ENCODE measurements at regions not wholly inside any gene's neighbourhood (a gene's known extent, or its start where the extent isn't known, plus 50 kb on each side); places are given as distances from the start of the nearest gene placed in this dataset.
"Not testable (repeated sequence)": the region's sequence is repeated elsewhere in the genome, so short reads cannot be mapped to it uniquely, and the experiment has no call there.

- DNase-seq (ENCODE audit: low spot score in 2 of 2): no peak
- no peak overlapping the region for H3K27ac Mint-ChIP-seq
- H3K36me3 Mint-ChIP-seq: no peaks in the 10 kb centered on the region
- no peak for ATAC-seq
- peaks cover 6 to 8% of the 10 kb centered on the region in 2 donors for H3K9me3 Mint-ChIP-seq
Measured at GRCh38 chr6:140360651-140361050, 986.2 kb upstream of the CITED2 start.

- ATAC-seq (no peak), DNase-seq (ENCODE audit: low spot score in 2 of 2) (no peak)
- H3K36me3 Mint-ChIP-seq: no peaks in the 10 kb centered on the region
- H3K9me3 Mint-ChIP-seq: no peaks in the 10 kb centered on the region
- no peak overlapping the region for H3K27ac Mint-ChIP-seq
Measured at GRCh38 chr6:140355476-140355875, 981.0 kb upstream of the CITED2 start.

DNA sequence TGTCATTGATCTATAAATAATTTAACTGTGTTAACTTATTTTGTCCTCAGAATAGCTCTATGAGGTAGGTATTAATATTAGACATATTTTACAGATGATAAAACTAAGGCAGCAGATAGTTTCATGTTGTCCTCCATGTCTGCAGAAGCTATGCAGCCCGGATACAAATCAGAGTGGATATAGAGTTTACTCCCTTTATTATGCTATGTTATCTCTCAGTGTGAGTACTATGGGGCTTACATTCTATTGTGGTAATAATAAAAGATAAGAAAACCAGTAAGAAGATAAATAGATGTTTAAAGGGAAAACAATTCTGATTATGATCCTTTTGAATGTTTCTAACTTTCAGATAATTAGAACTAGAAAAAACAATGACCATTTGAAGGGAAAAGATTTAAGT, 979.8 kb upstream of the CITED2 start:
- H3K36me3 Mint-ChIP-seq: no peaks in the 10 kb centered on the region
- no peak overlapping the region for H3K27ac Mint-ChIP-seq
- DNase-seq (ENCODE audit: low spot score in 2 of 2) (no peak), ATAC-seq (no peak)
- H3K9me3 Mint-ChIP-seq: no peaks in the 10 kb centered on the region

DNA sequence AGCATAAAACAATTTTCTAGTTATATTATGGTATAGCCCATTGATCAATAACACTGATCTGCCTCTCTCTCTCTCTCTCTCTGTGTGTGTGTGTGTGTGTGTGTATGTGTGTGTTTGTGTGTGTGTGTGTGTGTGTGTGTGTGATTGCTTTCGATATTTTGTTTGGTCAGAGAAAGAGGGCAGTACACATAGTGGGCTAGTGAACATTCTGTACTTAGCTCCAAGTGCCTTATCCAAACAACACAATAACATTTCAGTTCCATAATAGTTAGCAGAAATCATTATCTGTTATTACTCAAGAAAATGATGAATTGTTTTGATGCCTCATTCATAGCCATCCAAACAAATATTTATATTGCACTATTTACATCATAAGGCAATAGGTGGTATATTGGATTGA, 979.1 kb upstream of the CITED2 start:
- H3K9me3 Mint-ChIP-seq: no peaks in the 10 kb centered on the region
- no peak for ATAC-seq
- DNase-seq (ENCODE audit: low spot score in 2 of 2): no peak
- no peak overlapping the region for H3K27ac Mint-ChIP-seq
- H3K36me3 Mint-ChIP-seq: no peaks in the 10 kb centered on the region

- no peaks in the 10 kb centered on the region for H3K36me3 Mint-ChIP-seq
- DNase-seq (ENCODE audit: low spot score in 2 of 2) (no peak), ATAC-seq (no peak)
- H3K9me3 Mint-ChIP-seq: no peaks in the 10 kb centered on the region
- no peak overlapping the region for H3K27ac Mint-ChIP-seq
Measured at GRCh38 chr6:140346428-140346827, 972.0 kb upstream of the CITED2 start.

- H3K9me3 Mint-ChIP-seq: no peaks in the 10 kb centered on the region
- DNase-seq (ENCODE audit: low spot score in 2 of 2) (no peak), ATAC-seq (no peak)
- H3K27ac Mint-ChIP-seq: no peak overlapping the region
- no peaks in the 10 kb centered on the region for H3K36me3 Mint-ChIP-seq
Measured at GRCh38 chr6:140345935-140346334, 971.5 kb upstream of the CITED2 start.

- Mint-ChIP-seq H3K27ac (no peak overlapping the region), H3K36me3 (no peaks in the 10 kb centered on the region), H3K9me3 (no peaks in the 10 kb centered on the region)
- ATAC-seq (no peak), DNase-seq (ENCODE audit: low spot score in 2 of 2) (no peak)
Measured at GRCh38 chr6:140344142-140344913, 969.9 kb upstream of the CITED2 start.

DNA sequence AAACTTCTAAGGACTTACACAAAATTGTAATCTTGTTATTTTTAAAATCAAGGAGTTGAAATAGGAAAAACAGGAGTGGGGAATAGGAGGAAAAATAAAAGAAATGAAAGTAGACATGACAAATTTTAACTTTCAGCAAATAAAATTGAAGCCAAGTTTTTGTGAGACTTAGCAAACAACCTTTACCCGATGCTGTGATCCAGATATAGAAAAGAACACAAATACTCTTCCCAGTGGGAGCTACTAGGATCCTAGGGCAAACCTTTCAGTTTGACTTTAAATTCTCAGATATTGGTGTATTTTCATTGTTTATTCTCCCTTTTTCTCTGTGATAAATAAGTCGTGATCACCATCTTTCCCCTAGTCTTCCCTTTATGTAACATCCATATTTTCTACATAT, 968.7 kb upstream of the CITED2 start:
- Mint-ChIP-seq H3K27ac (no peak overlapping the region), H3K9me3 (peaks cover 2 to 5% of the 10 kb centered on the region in 2 donors), H3K36me3 (no peaks in the 10 kb centered on the region)
- ATAC-seq (no peak), DNase-seq (ENCODE audit: low spot score in 2 of 2) (no peak)

GRCh38 chr6:140341272-140341671, 966.8 kb upstream of the CITED2 start:
- peaks cover 7 to 10% of the 10 kb centered on the region in 2 donors for H3K9me3 Mint-ChIP-seq

GRCh38 chr6:140340795-140341194, 966.3 kb upstream of the CITED2 start:
- Mint-ChIP-seq H3K36me3 (no peaks in the 10 kb centered on the region), H3K9me3 (peaks cover 7 to 10% of the 10 kb centered on the region in 2 donors), H3K27ac (no peak overlapping the region)
- ATAC-seq (no peak), DNase-seq (ENCODE audit: low spot score in 2 of 2) (no peak)

More at GRCh38 chr6:140341272-140341671, 966.8 kb upstream of the CITED2 start:
- ATAC-seq (no peak), DNase-seq (ENCODE audit: low spot score in 2 of 2) (no peak)
- no peaks in the 10 kb centered on the region for H3K36me3 Mint-ChIP-seq
- no peak overlapping the region for H3K27ac Mint-ChIP-seq

DNA sequence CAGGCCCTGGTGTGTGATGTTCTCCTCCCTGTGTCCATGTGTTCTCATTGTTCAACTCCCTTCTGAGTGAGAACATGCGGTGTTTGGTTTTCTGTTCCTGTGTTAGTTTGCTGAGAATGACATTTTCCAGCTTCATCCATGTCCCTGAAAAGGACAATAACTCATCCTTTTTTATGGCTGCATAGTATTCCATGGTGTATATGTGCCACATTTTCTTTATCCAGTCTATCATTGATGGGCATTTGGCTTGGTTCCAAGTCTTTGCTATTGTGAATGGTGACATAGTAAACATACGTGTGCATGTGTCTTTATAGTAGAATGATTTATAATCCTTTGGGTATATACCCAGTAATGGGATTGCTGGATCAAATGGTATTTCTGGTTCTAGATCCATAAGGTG, 964.6 kb upstream of the CITED2 start:
- ATAC-seq; H3K36me3 Mint-ChIP-seq; H3K27ac Mint-ChIP-seq; H3K9me3 Mint-ChIP-seq; DNase-seq (ENCODE audit: low spot score in 2 of 2): not testable (repeated sequence)

GRCh38 chr6:140321891-140322290, 947.4 kb upstream of the CITED2 start:
- Mint-ChIP-seq H3K36me3 (no peaks in the 10 kb centered on the region), H3K9me3 (peaks cover 0 to 9% of the 10 kb centered on the region in 2 donors), H3K27ac (no peak overlapping the region)
- ATAC-seq: no peak
- DNase-seq (ENCODE audit: low spot score in 2 of 2): no peak

- ATAC-seq (no peak), DNase-seq (ENCODE audit: low spot score in 2 of 2) (no peak)
- Mint-ChIP-seq H3K9me3 (no peaks in the 10 kb centered on the region), H3K36me3 (no peaks in the 10 kb centered on the region), H3K27ac (no peak overlapping the region)
Measured at GRCh38 chr6:140320081-140321080, 945.9 kb upstream of the CITED2 start.

- ATAC-seq (no peak), DNase-seq (ENCODE audit: low spot score in 2 of 2) (no peak)
- no peaks in the 10 kb centered on the region for H3K9me3 Mint-ChIP-seq
- no peak overlapping the region for H3K27ac Mint-ChIP-seq
- H3K36me3 Mint-ChIP-seq: no peaks in the 10 kb centered on the region
Measured at GRCh38 chr6:140319209-140319608, 944.8 kb upstream of the CITED2 start.

DNA sequence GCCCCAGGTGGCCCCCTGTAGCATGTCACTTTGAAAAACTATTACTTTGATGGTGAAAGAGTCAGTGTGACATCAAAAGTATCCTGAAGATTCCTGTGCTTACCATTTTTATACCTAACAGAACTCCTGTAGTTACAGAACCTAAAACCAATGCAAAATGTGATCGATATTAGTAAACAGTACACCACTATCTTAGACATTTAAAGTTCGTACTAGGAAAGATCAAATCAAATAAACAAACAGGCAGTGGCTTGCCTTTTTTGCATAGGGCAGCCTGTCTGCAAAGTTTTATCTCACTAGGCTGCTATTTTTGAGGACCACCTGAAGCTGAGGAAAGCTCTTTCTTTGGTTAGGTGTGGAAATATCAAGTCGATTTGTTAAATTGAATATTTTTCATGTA, 944.0 kb upstream of the CITED2 start:
- Mint-ChIP-seq H3K27ac (no peak overlapping the region), H3K36me3 (no peaks in the 10 kb centered on the region), H3K9me3 (no peaks in the 10 kb centered on the region)
- DNase-seq (ENCODE audit: low spot score in 2 of 2): no peak
- no peak for ATAC-seq

- ATAC-seq (no peak), DNase-seq (ENCODE audit: low spot score in 2 of 2) (no peak)
- H3K9me3 Mint-ChIP-seq: no peaks in the 10 kb centered on the region
- H3K27ac Mint-ChIP-seq: no peak overlapping the region
- H3K36me3 Mint-ChIP-seq: no peaks in the 10 kb centered on the region
Measured at GRCh38 chr6:140317950-140318349, 943.5 kb upstream of the CITED2 start.

DNA sequence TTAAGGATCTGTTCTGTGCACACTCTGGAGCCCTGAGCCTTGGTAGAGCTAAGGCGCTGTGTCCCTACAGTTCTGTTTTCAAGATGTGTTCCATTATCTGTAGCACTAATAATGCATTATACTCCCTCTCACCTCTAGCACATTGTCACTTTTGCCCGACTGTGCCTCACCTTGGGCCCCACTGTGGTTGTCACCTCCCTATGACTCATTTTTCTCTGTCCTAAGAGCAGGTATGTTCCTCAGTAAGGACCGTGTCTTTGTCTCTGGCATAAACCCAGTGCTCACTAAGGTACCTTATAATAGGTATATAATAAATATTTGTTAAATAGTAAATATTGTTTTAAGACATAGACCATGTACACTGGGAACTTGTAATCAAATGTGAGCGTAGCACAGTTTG, 942.5 kb upstream of the CITED2 start:
- DNase-seq (ENCODE audit: low spot score in 2 of 2) (no peak), ATAC-seq (peak in 1 of 2 donors; percentile 66)
- no peaks in the 10 kb centered on the region for H3K36me3 Mint-ChIP-seq

More for the DNA sequence above, 942.5 kb upstream of the CITED2 start:
- H3K9me3 Mint-ChIP-seq: no peaks in the 10 kb centered on the region
- peak overlapping the region in 1 of 2 donors; percentile 25 for H3K27ac Mint-ChIP-seq

Data from activated naive CD4-positive, alpha-beta T cell treated with anti-CD3 and anti-CD28 coated beads, Interleukin-2, amount 50 U/mL, for 72 hours (primary cell).